ENCODE measurements at regions not wholly inside any gene's neighbourhood (a gene's known extent, or its start where the extent isn't known, plus 50 kb on each side); places are given as distances from the start of the nearest gene placed in this dataset.

- no peak for TF ChIP-seq NFE2L1 (CRISPR knock-in tag; IDR thresholded peaks at IDR 0.05)
- TF ChIP-seq, protein P1, sequence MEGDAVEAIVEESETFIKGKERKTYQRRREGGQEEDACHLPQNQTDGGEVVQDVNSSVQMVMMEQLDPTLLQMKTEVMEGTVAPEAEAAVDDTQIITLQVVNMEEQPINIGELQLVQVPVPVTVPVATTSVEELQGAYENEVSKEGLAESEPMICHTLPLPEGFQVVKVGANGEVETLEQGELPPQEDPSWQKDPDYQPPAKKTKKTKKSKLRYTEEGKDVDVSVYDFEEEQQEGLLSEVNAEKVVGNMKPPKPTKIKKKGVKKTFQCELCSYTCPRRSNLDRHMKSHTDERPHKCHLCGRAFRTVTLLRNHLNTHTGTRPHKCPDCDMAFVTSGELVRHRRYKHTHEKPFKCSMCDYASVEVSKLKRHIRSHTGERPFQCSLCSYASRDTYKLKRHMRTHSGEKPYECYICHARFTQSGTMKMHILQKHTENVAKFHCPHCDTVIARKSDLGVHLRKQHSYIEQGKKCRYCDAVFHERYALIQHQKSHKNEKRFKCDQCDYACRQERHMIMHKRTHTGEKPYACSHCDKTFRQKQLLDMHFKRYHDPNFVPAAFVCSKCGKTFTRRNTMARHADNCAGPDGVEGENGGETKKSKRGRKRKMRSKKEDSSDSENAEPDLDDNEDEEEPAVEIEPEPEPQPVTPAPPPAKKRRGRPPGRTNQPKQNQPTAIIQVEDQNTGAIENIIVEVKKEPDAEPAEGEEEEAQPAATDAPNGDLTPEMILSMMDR (IDR thresholded peaks at IDR 0.05): no peak
- no peak for TF ChIP-seq ZNF281 (CRISPR knock-in tag; IDR thresholded peaks at IDR 0.05)
- no peak for TF ChIP-seq KAT7 (CRISPR knock-in tag; IDR thresholded peaks at IDR 0.05; ENCODE audit: borderline replicate concordance)
- TF ChIP-seq, protein P2, sequence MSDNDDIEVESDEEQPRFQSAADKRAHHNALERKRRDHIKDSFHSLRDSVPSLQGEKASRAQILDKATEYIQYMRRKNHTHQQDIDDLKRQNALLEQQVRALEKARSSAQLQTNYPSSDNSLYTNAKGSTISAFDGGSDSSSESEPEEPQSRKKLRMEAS (CRISPR knock-in tag; IDR thresholded peaks at IDR 0.05): no peak
- TF ChIP-seq USF2 (CRISPR knock-in tag; IDR thresholded peaks at IDR 0.05): no peak
- no peak for TF ChIP-seq ETV6 (CRISPR knock-in tag; IDR thresholded peaks at IDR 0.05)
- TF ChIP-seq, protein P3, sequence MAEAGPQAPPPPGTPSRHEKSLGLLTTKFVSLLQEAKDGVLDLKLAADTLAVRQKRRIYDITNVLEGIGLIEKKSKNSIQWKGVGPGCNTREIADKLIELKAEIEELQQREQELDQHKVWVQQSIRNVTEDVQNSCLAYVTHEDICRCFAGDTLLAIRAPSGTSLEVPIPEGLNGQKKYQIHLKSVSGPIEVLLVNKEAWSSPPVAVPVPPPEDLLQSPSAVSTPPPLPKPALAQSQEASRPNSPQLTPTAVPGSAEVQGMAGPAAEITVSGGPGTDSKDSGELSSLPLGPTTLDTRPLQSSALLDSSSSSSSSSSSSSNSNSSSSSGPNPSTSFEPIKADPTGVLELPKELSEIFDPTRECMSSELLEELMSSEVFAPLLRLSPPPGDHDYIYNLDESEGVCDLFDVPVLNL (CRISPR knock-in tag; IDR thresholded peaks at IDR 0.05; ENCODE audit: borderline replicate concordance, low read depth): no peak
- no peak for TF ChIP-seq MYBL2 (CRISPR knock-in tag; IDR thresholded peaks at IDR 0.05)
Measured at GRCh38 chr15:94912760-94913159, 681.4 kb downstream of the MCTP2 start.
